Immature natural killer cell (primary cell): ENCODE measurements at regions not wholly inside any gene's neighbourhood (a gene's known extent, or its start where the extent isn't known, plus 50 kb on each side); places are given as distances from the start of the nearest gene placed in this dataset.

ENCODE experiments used
- DNase-seq, 3 donors: peaks; one replicate each; pipeline ENCODE4 v3.0.0; 2022; ENCODE audit warnings: mixed read lengths in 1 of 3
- H3K27ac Mint-ChIP-seq, 6 donors: one replicate each; pipeline ENCODE4 v1.8.0; 2020; ENCODE audit warnings: mixed read lengths in 6 of 6, mild to moderate bottlenecking in 5 of 6, inconsistent platforms in 4 of 6, moderate library complexity in 3 of 6
- H3K27me3 Mint-ChIP-seq, 3 donors: one replicate each; pipeline ENCODE4 v1.8.0; 2020 to 2021; ENCODE audit warnings: low read depth in 3 of 3, mild to moderate bottlenecking in 3 of 3, mixed read lengths in 3 of 3, moderate library complexity in 3 of 3, inconsistent platforms in 1 of 3
- H3K36me3 Mint-ChIP-seq, 3 donors: one replicate each; pipeline ENCODE4 v1.8.0; 2020; ENCODE audit warnings: mixed read lengths in 3 of 3, inconsistent platforms in 2 of 3, mild to moderate bottlenecking in 2 of 3
- H3K4me1 Mint-ChIP-seq, 2 donors: one replicate each; pipeline ENCODE4 v1.8.0; 2020; ENCODE audit warnings: inconsistent platforms in 2 of 2, mild to moderate bottlenecking in 2 of 2, mixed read lengths in 2 of 2, moderate library complexity in 1 of 2
- H3K4me3 Mint-ChIP-seq, 5 donors: one replicate each; pipeline ENCODE4 v1.8.0; 2020; ENCODE audit warnings: mild to moderate bottlenecking in 5 of 5, mixed read lengths in 5 of 5, inconsistent platforms in 3 of 5, moderate library complexity in 3 of 5
- H3K9me3 Mint-ChIP-seq, 6 donors: one replicate each; pipeline ENCODE4 v1.8.0; 2020; ENCODE audit warnings: mild to moderate bottlenecking in 6 of 6, mixed read lengths in 6 of 6, inconsistent platforms in 4 of 6, moderate library complexity in 3 of 6

DNA sequence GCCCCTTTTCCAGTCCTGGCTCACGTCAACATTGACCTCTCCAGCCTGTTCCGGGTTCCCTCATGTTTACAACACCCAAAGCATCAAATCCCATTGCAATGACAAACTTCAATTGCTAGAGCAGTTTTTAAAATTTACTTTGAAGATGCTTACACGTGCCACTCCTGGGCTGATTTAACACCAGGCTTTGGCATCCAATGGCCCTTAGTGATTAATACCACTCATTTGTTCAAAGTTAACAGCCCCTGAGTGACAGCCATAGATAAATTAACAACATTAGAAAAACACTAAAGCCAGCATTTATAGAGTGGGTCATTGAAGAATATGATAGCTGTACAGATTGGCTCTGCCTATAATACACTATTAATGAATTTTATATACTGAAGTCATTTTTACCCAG is 135.1 kb downstream of the PMP22 start:
- no peak overlapping the region for H3K4me3 Mint-ChIP-seq
- DNase-seq: no peak
- H3K27ac Mint-ChIP-seq: no peak overlapping the region
- H3K27me3 Mint-ChIP-seq: peaks cover 0 to 13% (median 3%) of the 10 kb centered on the region in 3 donors
- H3K4me1 Mint-ChIP-seq: no peaks in the 10 kb centered on the region
- H3K9me3 Mint-ChIP-seq: peaks cover 0 to 2% (median 0%) of the 10 kb centered on the region in 6 donors
- H3K36me3 Mint-ChIP-seq: no peaks in the 10 kb centered on the region

DNA sequence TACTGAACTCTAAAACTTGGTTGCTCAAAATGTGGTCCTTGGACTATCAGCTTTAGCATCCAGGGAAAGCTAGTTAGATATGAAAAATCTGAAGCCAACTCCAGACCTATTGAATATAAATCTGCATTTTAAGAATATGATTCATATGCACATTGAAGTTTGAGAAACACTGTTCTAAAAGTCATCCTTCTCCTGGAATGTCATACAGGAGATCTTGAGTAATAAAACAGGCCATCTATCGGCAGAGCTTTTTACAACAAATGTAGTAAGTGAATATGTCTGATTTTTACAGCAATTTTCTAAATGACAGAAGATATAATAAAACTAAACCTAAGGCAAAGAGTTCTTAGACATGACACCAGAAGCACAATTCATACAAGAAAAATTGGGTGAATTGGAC is 140.4 kb downstream of the PMP22 start:
- Mint-ChIP-seq H3K27me3 (peaks cover 1 to 14% (median 2%) of the 10 kb centered on the region in 3 donors), H3K27ac (no peak overlapping the region), H3K4me3 (no peak overlapping the region), H3K9me3 (no peaks in the 10 kb centered on the region), H3K36me3 (no peaks in the 10 kb centered on the region), H3K4me1 (no peaks in the 10 kb centered on the region)
- DNase-seq: no peak

DNA sequence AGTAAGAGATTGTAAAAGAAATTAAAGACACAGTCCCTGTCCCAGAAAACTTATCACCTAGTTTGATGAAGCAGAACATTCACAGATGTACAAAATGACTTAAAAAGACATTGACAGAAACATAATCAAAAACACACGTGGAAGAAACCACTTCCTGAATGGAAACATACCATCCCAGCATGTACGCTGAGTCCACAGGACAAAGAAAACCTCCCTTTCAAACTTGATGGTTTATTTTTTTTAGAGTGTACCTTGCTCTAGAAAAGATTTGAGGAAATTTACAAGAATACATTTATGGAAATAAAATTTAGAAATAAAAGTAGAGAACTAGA is 140.9 kb downstream of the PMP22 start:
- Mint-ChIP-seq H3K27me3 (peaks cover 1 to 12% (median 2%) of the 10 kb centered on the region in 3 donors), H3K9me3 (no peaks in the 10 kb centered on the region), H3K36me3 (no peaks in the 10 kb centered on the region), H3K27ac (no peak overlapping the region), H3K4me3 (no peak overlapping the region), H3K4me1 (no peaks in the 10 kb centered on the region)
- no peak for DNase-seq

DNA sequence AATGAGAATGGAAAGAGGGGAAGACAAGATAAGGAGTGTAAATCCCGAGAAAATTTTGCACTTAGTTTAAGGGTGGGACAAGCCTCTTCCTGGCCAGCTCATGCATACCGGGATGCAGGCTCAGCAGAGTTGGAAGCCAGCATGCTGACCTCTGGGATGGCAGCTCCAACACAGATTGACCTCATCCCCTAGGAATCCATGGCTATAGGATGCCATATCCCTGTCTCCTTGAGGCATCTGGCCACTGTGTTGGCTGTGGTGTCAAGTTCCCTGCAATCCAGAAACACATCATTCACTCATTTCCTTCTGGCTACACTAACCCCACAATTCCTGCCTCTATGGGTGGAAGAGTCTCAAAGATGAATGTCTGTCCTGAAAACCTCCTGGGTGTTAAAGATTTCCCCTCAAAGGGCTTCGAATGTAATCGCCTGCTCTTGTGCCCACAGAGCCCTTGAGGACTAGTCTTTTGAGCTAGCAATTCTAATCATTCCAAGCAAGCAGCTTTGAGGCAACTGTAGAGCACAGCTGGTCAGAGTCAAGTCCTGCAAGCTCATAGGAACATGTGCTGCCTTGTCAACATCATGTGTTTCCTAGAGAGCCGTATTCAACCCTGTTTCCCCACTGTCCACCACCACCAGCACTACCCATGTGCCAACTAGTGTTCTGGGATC is 141.4 kb downstream of the PMP22 start:
- H3K36me3 Mint-ChIP-seq: no peaks in the 10 kb centered on the region
- H3K9me3 Mint-ChIP-seq: no peaks in the 10 kb centered on the region
- no peak overlapping the region for H3K4me3 Mint-ChIP-seq
- no peak overlapping the region for H3K27ac Mint-ChIP-seq
- peaks cover 1 to 12% (median 2%) of the 10 kb centered on the region in 3 donors for H3K27me3 Mint-ChIP-seq
- DNase-seq: no peak
- H3K4me1 Mint-ChIP-seq: no peaks in the 10 kb centered on the region

DNA sequence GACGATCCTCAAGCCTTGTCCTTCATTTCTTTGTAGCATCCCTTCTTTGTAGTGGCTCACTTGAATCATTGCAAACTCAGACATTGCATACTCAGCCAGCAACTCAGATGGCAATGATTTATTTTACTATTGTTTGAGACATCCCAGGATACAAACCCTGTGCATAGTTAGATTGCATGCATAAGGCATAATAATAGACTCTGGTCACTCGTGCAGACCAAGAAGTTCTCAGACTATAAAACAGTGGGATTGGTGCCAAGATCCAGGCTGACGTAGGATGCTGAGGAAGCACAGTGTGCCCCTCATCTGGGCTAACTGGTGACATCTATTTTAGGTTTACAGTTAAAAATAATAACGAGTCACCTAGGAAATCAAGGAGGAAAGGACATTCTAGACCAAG is 142.3 kb downstream of the PMP22 start:
- Mint-ChIP-seq H3K9me3 (no peaks in the 10 kb centered on the region), H3K4me1 (no peaks in the 10 kb centered on the region), H3K36me3 (no peaks in the 10 kb centered on the region), H3K27me3 (peaks cover 1 to 15% (median 2%) of the 10 kb centered on the region in 3 donors), H3K4me3 (no peak overlapping the region), H3K27ac (no peak overlapping the region)
- DNase-seq: no peak

DNA sequence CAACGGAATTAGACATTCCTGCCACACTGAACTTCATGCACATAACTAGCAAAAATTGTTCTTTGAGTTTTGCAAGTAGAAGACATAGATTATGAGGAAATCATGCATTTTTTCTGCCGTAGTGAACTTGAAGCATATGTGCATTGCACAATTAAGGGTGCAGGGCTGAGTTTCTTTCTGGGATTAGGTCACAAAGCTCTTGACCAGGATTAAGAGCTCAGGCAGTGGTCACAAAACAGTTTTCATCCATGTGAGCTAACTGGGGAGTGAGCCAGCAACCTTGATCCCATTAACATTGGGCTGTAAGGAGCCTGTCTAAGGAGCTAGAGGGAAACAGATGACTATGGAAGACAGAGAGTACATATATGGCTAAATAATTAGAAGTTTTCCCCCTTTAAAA is 143.7 kb downstream of the PMP22 start:
- no peaks in the 10 kb centered on the region for H3K36me3 Mint-ChIP-seq
- H3K27ac Mint-ChIP-seq: no peak overlapping the region
- no peak for DNase-seq
- no peaks in the 10 kb centered on the region for H3K4me1 Mint-ChIP-seq
- H3K4me3 Mint-ChIP-seq: no peak overlapping the region
- H3K9me3 Mint-ChIP-seq: no peaks in the 10 kb centered on the region
- H3K27me3 Mint-ChIP-seq: peaks cover 2 to 15% (median 3%) of the 10 kb centered on the region in 3 donors

DNA sequence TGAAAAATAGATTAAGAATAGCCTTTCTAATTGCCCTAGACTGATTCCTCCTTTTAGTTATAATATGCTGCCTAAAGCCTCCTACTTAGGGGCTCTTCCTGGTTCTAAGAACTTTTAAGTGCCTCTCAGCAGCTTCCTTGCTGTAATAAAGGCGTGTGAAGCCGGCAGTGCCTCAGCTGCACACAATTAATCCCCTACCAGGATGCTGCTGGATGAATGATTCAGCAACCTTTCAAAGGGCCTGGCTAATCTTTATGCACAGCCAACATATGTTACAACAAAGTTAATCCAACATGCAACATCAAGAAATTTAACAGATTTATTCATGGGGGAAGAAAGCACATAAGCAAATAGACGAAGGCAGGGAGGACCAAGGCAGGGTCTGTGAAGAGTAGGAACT is 145.2 kb downstream of the PMP22 start:
- Mint-ChIP-seq H3K4me1 (no peaks in the 10 kb centered on the region), H3K27ac (no peak overlapping the region), H3K27me3 (peaks cover 2 to 12% (median 3%) of the 10 kb centered on the region in 3 donors), H3K9me3 (no peaks in the 10 kb centered on the region), H3K4me3 (no peak overlapping the region), H3K36me3 (no peaks in the 10 kb centered on the region)
- no peak for DNase-seq

DNA sequence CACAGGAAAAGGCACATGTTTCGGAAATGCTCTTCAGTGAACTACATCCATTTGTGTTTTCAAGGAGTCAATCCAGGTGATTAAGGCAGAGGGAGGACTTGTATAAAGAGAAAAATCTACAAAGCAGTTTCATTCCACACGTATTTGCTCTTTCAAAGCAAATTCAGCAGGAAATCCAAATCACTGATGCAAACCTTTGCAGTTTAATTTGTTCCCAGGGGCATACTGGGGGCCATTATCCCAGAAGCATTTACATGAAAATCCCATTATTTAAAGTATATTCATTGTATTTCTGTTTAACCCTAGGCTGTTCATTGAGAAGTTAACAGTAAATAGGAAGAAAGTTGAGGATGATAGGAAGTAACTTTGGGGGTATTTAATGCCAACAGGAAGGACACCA is 147.9 kb downstream of the PMP22 start:
- Mint-ChIP-seq H3K4me1 (no peaks in the 10 kb centered on the region), H3K36me3 (no peaks in the 10 kb centered on the region), H3K27me3 (peaks cover 0 to 10% (median 3%) of the 10 kb centered on the region in 3 donors), H3K9me3 (no peaks in the 10 kb centered on the region), H3K4me3 (no peak overlapping the region), H3K27ac (no peak overlapping the region)
- DNase-seq: no peak

DNA sequence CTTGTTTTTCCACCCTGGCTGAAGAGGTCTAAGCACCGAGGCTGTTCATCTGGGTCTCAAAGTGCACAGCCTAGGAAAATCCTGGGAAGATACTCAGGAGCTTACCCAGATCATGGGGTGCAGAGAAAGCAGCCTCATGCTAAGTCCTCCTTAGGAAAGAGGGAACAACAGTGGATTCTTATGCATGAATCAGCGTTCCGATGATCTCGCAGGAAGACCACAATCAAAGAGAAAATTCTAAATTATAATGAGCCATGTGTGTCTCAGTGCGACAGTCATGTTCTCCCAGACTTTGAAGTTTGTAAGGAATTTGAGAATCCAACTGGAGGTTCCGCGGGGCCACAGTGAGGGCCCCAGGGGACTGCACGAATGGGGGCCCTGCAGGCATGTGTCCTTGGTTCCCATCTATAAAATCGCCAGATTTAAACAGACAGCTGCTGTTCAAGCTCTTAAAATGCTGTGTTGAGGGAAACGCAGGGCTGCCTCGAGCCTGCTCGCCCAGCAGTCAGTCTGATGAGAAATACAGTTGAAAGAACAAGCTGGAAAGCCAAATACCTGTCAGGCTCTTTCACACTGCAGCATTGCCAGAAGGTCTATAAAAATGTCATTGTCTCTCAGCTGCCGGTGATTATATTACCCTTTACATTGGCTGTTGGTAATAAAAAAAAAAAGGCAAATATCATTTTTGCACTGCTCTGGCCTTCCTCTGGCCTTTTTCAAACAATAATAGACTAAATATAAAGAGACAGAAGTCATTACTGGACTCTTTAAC is 152.1 kb downstream of the PMP22 start:
- H3K36me3 Mint-ChIP-seq: no peaks in the 10 kb centered on the region
- no peaks in the 10 kb centered on the region for H3K9me3 Mint-ChIP-seq
- no peak overlapping the region for H3K27ac Mint-ChIP-seq
- peaks cover 0 to 3% (median 0%) of the 10 kb centered on the region in 3 donors for H3K27me3 Mint-ChIP-seq
- DNase-seq: no peak
- no peak overlapping the region for H3K4me3 Mint-ChIP-seq
- peaks cover 0 to 7% of the 10 kb centered on the region in 2 donors for H3K4me1 Mint-ChIP-seq

DNA sequence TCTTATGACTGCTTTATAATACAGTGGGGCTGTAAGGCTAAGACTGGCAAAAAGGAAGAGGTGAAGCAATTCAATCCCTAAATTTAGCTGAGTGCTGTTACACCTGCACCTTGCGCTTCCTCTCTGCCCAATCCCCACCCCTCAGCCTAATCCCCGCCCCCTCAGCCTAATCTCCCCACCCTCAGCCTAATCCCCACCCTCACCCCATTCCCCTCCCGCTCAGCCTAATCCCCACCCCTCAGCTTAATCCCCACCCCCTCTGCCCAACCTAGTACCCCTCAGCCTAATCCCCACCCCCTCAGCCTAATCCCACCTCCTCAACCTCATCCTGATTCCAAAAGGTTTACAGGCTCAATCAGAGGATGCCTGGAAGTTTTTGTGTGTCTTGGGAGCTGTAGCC is 155.5 kb downstream of the PMP22 start:
- DNase-seq: no peak
- H3K9me3 Mint-ChIP-seq: no peaks in the 10 kb centered on the region
- H3K27ac Mint-ChIP-seq: no peak overlapping the region
- H3K36me3 Mint-ChIP-seq: no peaks in the 10 kb centered on the region
- no peak overlapping the region for H3K4me3 Mint-ChIP-seq
- H3K4me1 Mint-ChIP-seq: peaks cover 0 to 7% of the 10 kb centered on the region in 2 donors
- H3K27me3 Mint-ChIP-seq: no peaks in the 10 kb centered on the region

DNA sequence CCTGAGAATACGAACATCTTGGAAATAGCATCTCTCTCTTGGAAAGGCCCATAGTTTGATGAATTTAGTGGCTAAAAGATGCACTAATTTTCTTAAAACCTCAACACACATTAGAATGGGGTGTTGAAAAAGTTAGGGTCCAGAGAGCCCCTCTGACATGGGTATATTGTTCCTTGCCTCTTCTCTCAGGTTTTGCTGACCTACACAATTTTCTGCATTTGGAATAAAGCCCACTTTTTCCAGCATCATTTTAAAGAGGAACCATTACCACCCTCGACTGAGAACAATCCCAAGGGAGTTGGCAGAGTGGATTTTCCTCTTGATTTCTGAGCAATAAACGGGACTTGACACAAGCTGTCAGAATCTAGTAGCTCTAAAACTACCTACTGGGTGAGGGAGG is 156.1 kb downstream of the PMP22 start:
- Mint-ChIP-seq H3K4me1 (peaks cover 0 to 7% of the 10 kb centered on the region in 2 donors), H3K9me3 (no peaks in the 10 kb centered on the region), H3K36me3 (no peaks in the 10 kb centered on the region), H3K27ac (no peak overlapping the region), H3K4me3 (no peak overlapping the region), H3K27me3 (no peaks in the 10 kb centered on the region)
- DNase-seq: no peak

DNA sequence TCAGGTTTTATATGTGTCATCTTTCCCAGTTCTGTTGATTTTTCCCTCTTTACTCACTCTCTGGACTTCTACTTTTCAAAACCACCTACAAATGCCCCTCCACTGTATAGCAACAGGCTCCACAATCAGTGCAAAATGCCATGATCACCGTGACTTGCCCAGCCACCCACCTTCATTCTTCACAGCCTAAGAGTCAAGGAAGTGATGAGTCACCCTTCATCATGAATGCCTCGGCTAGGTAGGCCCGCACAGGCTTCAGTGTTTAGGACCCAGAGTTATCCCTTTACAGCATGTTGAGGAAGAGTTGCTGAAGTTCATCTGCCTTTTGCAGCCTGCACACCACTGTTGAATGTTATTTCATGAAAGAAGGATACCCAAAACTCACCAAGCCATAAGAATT is 158.6 kb downstream of the PMP22 start:
- H3K4me3 Mint-ChIP-seq: no peak overlapping the region
- H3K27me3 Mint-ChIP-seq: no peaks in the 10 kb centered on the region
- H3K36me3 Mint-ChIP-seq: no peaks in the 10 kb centered on the region
- no peak for DNase-seq
- no peak overlapping the region for H3K27ac Mint-ChIP-seq
- peaks cover 0 to 7% of the 10 kb centered on the region in 2 donors for H3K4me1 Mint-ChIP-seq
- peaks cover 0 to 3% (median 0%) of the 10 kb centered on the region in 6 donors for H3K9me3 Mint-ChIP-seq

DNA sequence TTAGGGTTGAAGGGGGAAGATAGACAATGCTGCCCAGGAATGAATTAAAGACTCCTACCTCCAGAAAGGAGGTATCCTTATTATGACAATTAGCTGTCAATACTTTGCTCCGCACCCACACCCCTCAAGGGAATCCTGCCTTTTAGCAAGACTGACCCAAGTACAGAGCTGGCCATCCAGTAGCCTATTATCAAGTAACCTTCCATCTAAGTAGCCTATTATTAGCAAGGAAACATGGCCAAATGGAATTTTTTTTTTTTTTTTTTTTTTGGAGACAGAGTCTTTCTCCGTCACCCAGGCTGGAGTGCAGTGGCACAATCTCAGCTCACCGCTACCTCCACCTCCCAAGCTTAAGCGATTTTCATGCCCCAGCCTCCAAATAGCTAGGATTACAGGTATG is 161.3 kb downstream of the PMP22 start:
- Mint-ChIP-seq H3K27ac (no peak overlapping the region), H3K4me1 (no peaks in the 10 kb centered on the region), H3K4me3 (no peak overlapping the region)

DNA sequence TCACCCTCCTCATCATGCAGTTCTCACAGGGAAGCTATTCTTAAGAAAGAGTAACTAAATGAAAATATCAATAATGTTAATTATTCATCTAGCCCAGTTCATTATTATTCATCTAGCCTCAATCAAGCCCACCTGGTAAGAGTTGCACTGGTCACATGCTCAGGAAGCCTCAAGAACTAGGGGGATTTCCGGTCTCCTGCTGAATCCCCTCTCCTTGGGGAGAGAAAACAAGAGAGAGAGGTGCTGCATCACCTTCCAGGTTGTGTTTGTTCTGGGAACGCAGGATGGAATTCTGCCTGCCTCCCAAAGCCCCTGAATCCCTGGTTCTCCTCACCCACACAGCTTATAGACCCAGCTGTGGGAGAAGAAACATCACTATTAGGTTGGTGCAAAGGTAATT is 164.0 kb downstream of the PMP22 start:
- no peaks in the 10 kb centered on the region for H3K4me1 Mint-ChIP-seq
- no peak overlapping the region for H3K4me3 Mint-ChIP-seq
- peaks cover 0 to 3% (median 2%) of the 10 kb centered on the region in 3 donors for H3K27me3 Mint-ChIP-seq
- H3K9me3 Mint-ChIP-seq: peaks cover 0 to 5% (median 0%) of the 10 kb centered on the region in 6 donors
- no peaks in the 10 kb centered on the region for H3K36me3 Mint-ChIP-seq
- DNase-seq: no peak
- no peak overlapping the region for H3K27ac Mint-ChIP-seq

More for the DNA sequence above, 161.3 kb downstream of the PMP22 start:
- H3K27me3 Mint-ChIP-seq: peaks cover 0 to 3% (median 0%) of the 10 kb centered on the region in 3 donors
- no peaks in the 10 kb centered on the region for H3K36me3 Mint-ChIP-seq
- DNase-seq: no peak
- peaks cover 0 to 3% (median 0%) of the 10 kb centered on the region in 6 donors for H3K9me3 Mint-ChIP-seq

DNA sequence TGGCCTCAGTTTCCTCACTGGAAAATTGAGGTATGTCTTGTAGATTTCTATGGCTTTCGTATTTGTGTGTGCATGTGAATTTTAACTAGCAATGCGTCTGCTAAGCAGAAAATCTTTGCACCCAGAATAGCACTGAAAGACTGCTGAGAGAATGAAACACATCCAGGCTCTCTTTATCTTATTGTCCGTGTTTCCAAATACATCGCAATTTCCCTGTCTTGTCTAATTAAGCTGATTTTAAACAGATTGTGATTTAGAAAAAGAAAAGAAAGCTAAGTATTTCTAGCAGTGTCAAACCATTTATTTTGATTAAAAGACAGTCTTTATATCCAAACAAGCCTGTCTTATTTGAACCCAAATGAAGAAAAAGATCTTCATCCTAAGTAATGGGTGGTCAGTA is 168.6 kb downstream of the PMP22 start:
- Mint-ChIP-seq H3K27ac (no peak overlapping the region), H3K27me3 (peaks cover 5 to 8% (median 6%) of the 10 kb centered on the region in 3 donors), H3K9me3 (peaks cover 0 to 6% (median 0%) of the 10 kb centered on the region in 6 donors), H3K36me3 (no peaks in the 10 kb centered on the region), H3K4me1 (no peaks in the 10 kb centered on the region), H3K4me3 (no peak overlapping the region)
- no peak for DNase-seq
